Mesenchymal stem cell (in vitro differentiated cells and primary cell): ENCODE measurements at regions not wholly inside any gene's neighbourhood (a gene's known extent, or its start where the extent isn't known, plus 50 kb on each side); places are given as distances from the start of the nearest gene placed in this dataset.

Experiments
- DNase-seq: peaks from one replicate; pipeline ENCODE4 v3.0.0-alpha.2; 2013
- H2AFZ ChIP-seq: one replicate; pipeline ENCODE4 v1.6.1; 2013; ENCODE audit warnings: low read depth, mild to moderate bottlenecking, control low read depth, inconsistent platforms, low read length, moderate library complexity
- H2AK5ac ChIP-seq: 2 replicates; pipeline ENCODE4 v1.6.1; 2013; ENCODE audit warnings: low read length, moderate library complexity, mild to moderate bottlenecking, inconsistent platforms; ENCODE audit not compliant: severe bottlenecking
- H2BK120ac ChIP-seq: one replicate; pipeline ENCODE4 v1.6.1; 2013; ENCODE audit warnings: low read depth, mild to moderate bottlenecking, inconsistent platforms, low read length, moderate library complexity
- H2BK12ac ChIP-seq, 2 experiments: one replicate each; pipeline ENCODE4 v1.6.1; 2013; ENCODE audit warnings: inconsistent platforms in 2 of 2, low read length in 2 of 2, mild to moderate bottlenecking in 2 of 2, moderate library complexity in 2 of 2, control low read depth in 1 of 2
- H2BK15ac ChIP-seq: one replicate; pipeline ENCODE4 v1.6.1; 2013; ENCODE audit warnings: mild to moderate bottlenecking, low read depth, inconsistent platforms; ENCODE audit not compliant: poor library complexity, severe bottlenecking
- H2BK5ac ChIP-seq: 2 replicates; pipeline ENCODE4 v1.6.1; 2013; ENCODE audit warnings: low read depth, mild to moderate bottlenecking, low read length, control low read depth, inconsistent platforms; ENCODE audit not compliant: poor library complexity, severe bottlenecking
- H3K14ac ChIP-seq, 2 experiments: one replicate each; pipeline ENCODE4 v1.6.1; 2013; ENCODE audit warnings: inconsistent platforms in 2 of 2, low read length in 2 of 2, control low read depth in 1 of 2, mild to moderate bottlenecking in 1 of 2, moderate library complexity in 1 of 2
- H3K18ac ChIP-seq, 2 experiments: one replicate each; pipeline ENCODE4 v1.6.1; 2013; ENCODE audit warnings: inconsistent platforms in 2 of 2, low read length in 2 of 2, control low read depth in 1 of 2, low read depth in 1 of 2, mild to moderate bottlenecking in 1 of 2
- H3K23ac ChIP-seq, 2 experiments: one replicate each; pipeline ENCODE4 v1.6.1; 2013; ENCODE audit warnings: inconsistent platforms in 2 of 2, low read length in 2 of 2, mild to moderate bottlenecking in 2 of 2, moderate library complexity in 2 of 2, control low read depth in 1 of 2
- H3K27ac ChIP-seq: 2 replicates; pipeline ENCODE4 v1.5.1; 2013; ENCODE audit warnings: mild to moderate bottlenecking, moderate library complexity, low read length, control low read depth, inconsistent platforms; ENCODE audit not compliant: poor library complexity, severe bottlenecking
- H3K27me3 ChIP-seq, 2 experiments: 2 replicates each; pipeline versions ENCODE4 v1.6.1 to v1.7.0; 2013; ENCODE audit warnings: low read length in 2 of 2, mild to moderate bottlenecking in 2 of 2, moderate library complexity in 2 of 2, control low read depth in 1 of 2, inconsistent platforms in 1 of 2; ENCODE audit not compliant: control insufficient read depth in 1 of 2, insufficient read depth in 1 of 2
- H3K36me3 ChIP-seq, 2 experiments: 2 replicates each; pipeline versions ENCODE4 v1.6.1 to v1.7.0; 2013; ENCODE audit warnings: low read length in 2 of 2, control low read depth in 1 of 2, inconsistent platforms in 1 of 2, low read depth in 1 of 2, mild to moderate bottlenecking in 1 of 2; ENCODE audit not compliant: insufficient read depth in 2 of 2, control insufficient read depth in 1 of 2
- H3K4ac ChIP-seq, 2 experiments: one replicate each; pipeline ENCODE4 v1.6.1; 2013; ENCODE audit warnings: inconsistent platforms in 2 of 2, low read length in 2 of 2, mild to moderate bottlenecking in 2 of 2, moderate library complexity in 2 of 2, control low read depth in 1 of 2, low read depth in 1 of 2
- H3K4me1 ChIP-seq: 2 replicates; pipeline ENCODE4 v1.6.1; 2013; ENCODE audit warnings: low read depth, low read length, control low read depth; ENCODE audit not compliant: control insufficient read depth, insufficient read depth
- H3K4me2 ChIP-seq: 2 replicates; pipeline ENCODE4 v1.6.1; 2013; ENCODE audit warnings: low read length, mild to moderate bottlenecking, inconsistent platforms; ENCODE audit not compliant: poor library complexity, severe bottlenecking
- H3K4me3 ChIP-seq, 2 experiments: 2 replicates each; pipeline versions ENCODE4 v1.5.1 to v1.7.0; 2013; ENCODE audit warnings: low read length in 2 of 2, mild to moderate bottlenecking in 2 of 2, control low read depth in 1 of 2, low read depth in 1 of 2; ENCODE audit not compliant: insufficient read depth in 1 of 2
- H3K79me1 ChIP-seq: replicated peaks from 2 replicates; pipeline ENCODE4 v1.6.1; 2013; ENCODE audit warnings: mild to moderate bottlenecking, control low read depth, low read length, inconsistent platforms; ENCODE audit not compliant: poor library complexity, severe bottlenecking
- H3K9ac ChIP-seq: 2 replicates; pipeline ENCODE4 v1.7.0; 2013; ENCODE audit warnings: mild to moderate bottlenecking, low read length, moderate library complexity
- H3K9me3 ChIP-seq: 2 replicates; pipeline ENCODE4 v1.7.0; 2013; ENCODE audit warnings: mild to moderate bottlenecking, low read length; ENCODE audit not compliant: control insufficient read depth
- H4K8ac ChIP-seq: one replicate; pipeline ENCODE4 v1.6.1; 2013; ENCODE audit warnings: inconsistent platforms, mild to moderate bottlenecking, low read length, moderate library complexity
- H4K91ac ChIP-seq: one replicate; pipeline ENCODE4 v1.6.1; 2013; ENCODE audit warnings: mild to moderate bottlenecking, low read length, inconsistent platforms
- WGBS: methylation state at CpG from one replicate; pipeline ENCODE4 v1.1.7; 2013; ENCODE audit warnings: mixed read lengths; 5-methylcytosine and 5-hydroxymethylcytosine counted together

DNA sequence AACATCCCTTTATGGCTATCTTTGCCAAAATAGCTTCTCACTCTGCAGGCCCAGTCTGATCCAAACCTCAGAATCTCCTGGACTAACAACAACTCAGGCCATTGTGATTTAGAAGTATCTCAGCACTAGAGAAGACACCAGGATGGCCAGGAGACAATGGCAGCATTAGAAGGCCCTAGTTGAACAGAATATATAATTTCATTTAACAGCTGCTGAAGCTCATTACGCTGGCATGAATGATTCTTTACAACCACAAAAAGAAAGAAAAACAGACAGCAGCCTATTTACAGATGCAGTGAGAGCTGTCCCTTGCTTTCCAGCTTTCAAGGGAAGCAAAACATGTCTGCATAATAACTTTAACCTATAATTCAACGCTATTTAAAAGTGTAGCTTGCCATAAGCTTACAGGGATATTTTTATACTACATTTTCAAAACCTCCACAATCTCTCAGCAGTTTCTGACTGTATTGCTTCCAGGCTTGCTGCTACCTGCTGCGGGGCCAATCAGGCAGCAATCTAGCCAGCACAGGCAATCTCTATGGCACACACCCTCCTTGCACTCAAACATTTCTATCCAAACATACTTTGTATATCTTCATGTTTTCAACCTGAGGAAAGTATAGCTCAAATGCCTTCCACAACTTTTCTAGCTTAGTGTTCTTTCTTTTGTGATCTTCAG lies 107.3 kb downstream of the OGFRL1 start:
- Histone ChIP-seq H3K9me3 (no peaks in the 10 kb centered on the region), H3K4ac (peak overlapping the region in 1 of 2 experiments; percentile 37), H2BK15ac (no peak overlapping the region), H3K23ac (no peak overlapping the region), H4K8ac (no peak overlapping the region), H3K79me1 (no peaks in the 10 kb centered on the region), H3K27me3 (no peaks in the 10 kb centered on the region), H3K4me2 (no peak overlapping the region), H2AFZ (no peak overlapping the region), H3K14ac (no peak overlapping the region), H3K4me1 (peaks cover 8% of the 10 kb centered on the region), H3K27ac (peak overlapping the region; percentile 8), H2AK5ac (no peak overlapping the region), H3K18ac (peak overlapping the region in 1 of 2 experiments; percentile 71), H3K9ac (no peak overlapping the region), H3K4me3 (no peak overlapping the region), H2BK5ac (no peak overlapping the region), H2BK12ac (no peak overlapping the region), H2BK120ac (no peak overlapping the region), H3K36me3 (peaks cover 4 to 15% of the 10 kb centered on the region in 2 experiments), H4K91ac (no peak overlapping the region)
- no peak for DNase-seq
- 91% methylated on average over 3 of the region's 3 CpGs for WGBS

DNA sequence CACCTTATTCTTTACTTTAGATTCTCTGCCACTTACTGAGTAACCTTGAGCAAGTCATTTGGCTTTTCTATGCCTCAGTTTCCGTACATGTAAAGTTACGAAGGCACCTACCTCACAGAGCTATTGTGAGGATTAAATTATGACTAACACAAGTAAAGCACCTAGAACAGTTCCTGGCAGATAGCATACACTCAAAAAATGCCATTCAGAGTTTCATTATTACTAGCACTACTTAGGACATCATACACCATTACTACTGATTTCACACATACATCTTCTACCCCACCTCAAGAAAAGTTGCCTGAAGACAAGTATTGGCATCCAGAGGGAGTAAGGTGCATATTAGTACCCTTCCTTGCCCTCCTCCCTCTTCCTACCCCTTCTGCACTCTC lies 107.8 kb downstream of the OGFRL1 start:
- peak overlapping the region in 1 of 2 experiments; percentile 3 for H3K18ac ChIP-seq
- no peak overlapping the region for H4K91ac ChIP-seq
- peaks cover 4 to 15% of the 10 kb centered on the region in 2 experiments for H3K36me3 ChIP-seq
- H2BK12ac ChIP-seq: peak overlapping the region in 1 of 2 experiments; percentile 2
- no peaks in the 10 kb centered on the region for H3K79me1 ChIP-seq
- no peak overlapping the region for H3K9ac ChIP-seq
- H3K4me2 ChIP-seq: no peak overlapping the region
- 98% methylated on average over 2 of the region's 2 CpGs for WGBS
- peak overlapping the region; percentile 96 for H2AK5ac ChIP-seq
- DNase-seq: no peak
- no peak overlapping the region for H2AFZ ChIP-seq
- no peak overlapping the region for H2BK120ac ChIP-seq
- peak overlapping the region; percentile 5 for H4K8ac ChIP-seq
- peak overlapping the region; percentile 8 for H3K27ac ChIP-seq
- no peak overlapping the region for H2BK15ac ChIP-seq
- H3K27me3 ChIP-seq: no peaks in the 10 kb centered on the region
- no peak overlapping the region for H3K4me3 ChIP-seq
- H3K14ac ChIP-seq: no peak overlapping the region
- H2BK5ac ChIP-seq: no peak overlapping the region
- H3K23ac ChIP-seq: no peak overlapping the region
- H3K4me1 ChIP-seq: peaks cover 8% of the 10 kb centered on the region
- H3K4ac ChIP-seq: peak overlapping the region; percentile 70 to 87
- no peaks in the 10 kb centered on the region for H3K9me3 ChIP-seq

DNA sequence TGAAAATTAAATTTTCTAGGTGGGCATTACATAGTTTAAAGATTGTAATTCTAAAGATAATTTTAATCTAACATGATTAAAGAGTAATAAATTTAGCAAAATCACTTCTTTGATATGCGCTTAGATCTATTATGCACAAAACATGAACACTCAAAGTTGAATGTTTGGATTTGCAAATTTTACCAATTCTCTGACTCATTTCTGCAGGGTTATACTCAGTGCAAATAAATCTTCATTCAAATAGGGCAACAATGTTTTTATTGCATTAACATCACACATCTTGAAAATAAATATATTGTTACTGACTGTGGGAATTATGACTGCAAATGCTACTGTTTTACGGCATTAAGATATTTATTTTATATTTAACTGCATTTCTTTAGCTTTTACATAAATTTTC lies 110.7 kb downstream of the OGFRL1 start:
- no peak for DNase-seq
- no peak overlapping the region for H3K14ac ChIP-seq
- no peak overlapping the region for H3K9ac ChIP-seq
- no peak overlapping the region for H2BK5ac ChIP-seq
- 100% methylated on average over 1 of the region's 2 CpGs for WGBS
- no peak overlapping the region for H2BK12ac ChIP-seq
- H3K27me3 ChIP-seq: no peaks in the 10 kb centered on the region
- peaks cover 9% of the 10 kb centered on the region for H3K4me1 ChIP-seq
- H2BK15ac ChIP-seq: no peak overlapping the region
- H3K4me2 ChIP-seq: no peak overlapping the region
- H3K23ac ChIP-seq: no peak overlapping the region
- peaks cover 4 to 18% of the 10 kb centered on the region in 2 experiments for H3K36me3 ChIP-seq
- H3K18ac ChIP-seq: no peak overlapping the region
- no peak overlapping the region for H4K8ac ChIP-seq
- H3K4ac ChIP-seq: no peak overlapping the region
- H3K79me1 ChIP-seq: no peaks in the 10 kb centered on the region
- no peaks in the 10 kb centered on the region for H3K9me3 ChIP-seq
- H3K27ac ChIP-seq: no peak overlapping the region
- no peak overlapping the region for H3K4me3 ChIP-seq
- H2AFZ ChIP-seq: no peak overlapping the region
- no peak overlapping the region for H2AK5ac ChIP-seq
- no peak overlapping the region for H2BK120ac ChIP-seq
- no peak overlapping the region for H4K91ac ChIP-seq

DNA sequence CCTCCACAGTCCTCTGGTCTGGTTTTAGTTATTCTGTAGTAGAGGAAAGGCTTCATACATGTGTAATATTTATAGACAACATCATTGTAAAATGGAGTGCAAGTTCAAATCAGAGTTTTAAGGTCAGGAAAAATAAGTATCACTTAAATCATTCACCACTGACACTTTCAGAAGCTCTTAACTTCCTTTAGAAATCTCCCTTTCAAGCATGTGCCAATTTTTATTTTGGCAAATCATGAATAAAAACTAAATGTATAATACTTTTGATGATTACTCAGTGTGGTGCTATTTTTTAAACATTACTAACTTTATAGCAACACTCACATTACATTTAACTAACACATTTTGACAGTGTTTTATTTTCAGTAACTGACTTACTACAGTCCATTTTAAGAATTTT lies 112.2 kb downstream of the OGFRL1 start:
- Histone ChIP-seq H3K14ac (no peak overlapping the region), H3K27ac (peak overlapping the region; percentile 13), H4K91ac (no peak overlapping the region), H2BK120ac (no peak overlapping the region), H2AFZ (no peak overlapping the region), H3K79me1 (no peaks in the 10 kb centered on the region), H3K23ac (no peak overlapping the region), H3K9ac (peak overlapping the region; percentile 14), H4K8ac (no peak overlapping the region), H3K4me1 (peaks cover 8% of the 10 kb centered on the region), H2BK5ac (no peak overlapping the region), H3K4me2 (no peak overlapping the region), H2BK15ac (no peak overlapping the region), H3K27me3 (no peaks in the 10 kb centered on the region), H3K4me3 (no peak overlapping the region), H3K18ac (no peak overlapping the region), H3K4ac (no peak overlapping the region), H2BK12ac (no peak overlapping the region), H2AK5ac (no peak overlapping the region), H3K9me3 (no peaks in the 10 kb centered on the region), H3K36me3 (peaks cover 4 to 18% of the 10 kb centered on the region in 2 experiments)
- DNase-seq: no peak
